ENCODE measurements at regions not wholly inside any gene's neighbourhood (a gene's known extent, or its start where the extent isn't known, plus 50 kb on each side); places are given as distances from the start of the nearest gene placed in this dataset.

DNA sequence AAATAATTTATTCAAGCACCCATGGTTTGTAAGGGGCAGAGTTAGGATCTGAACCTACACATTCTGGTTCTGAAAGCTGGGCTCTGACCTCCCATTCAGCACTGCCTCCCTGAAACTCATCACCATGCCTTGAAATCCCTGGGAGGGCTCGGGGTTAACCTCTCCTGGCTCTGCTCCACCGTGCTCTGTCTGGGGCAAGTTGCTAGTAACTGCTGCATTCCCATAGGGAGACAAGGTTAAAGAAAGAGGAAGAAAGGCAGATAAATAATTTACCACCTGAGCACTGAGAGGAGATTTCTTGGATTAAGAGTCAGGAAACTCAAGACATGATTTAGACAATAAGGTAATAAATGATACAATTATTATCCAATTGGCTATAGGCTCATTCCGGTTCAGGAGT is 199.3 kb downstream of the KIF18A start:
- intact Hi-C loops (cut with DNase I) = no loop called here

DNA sequence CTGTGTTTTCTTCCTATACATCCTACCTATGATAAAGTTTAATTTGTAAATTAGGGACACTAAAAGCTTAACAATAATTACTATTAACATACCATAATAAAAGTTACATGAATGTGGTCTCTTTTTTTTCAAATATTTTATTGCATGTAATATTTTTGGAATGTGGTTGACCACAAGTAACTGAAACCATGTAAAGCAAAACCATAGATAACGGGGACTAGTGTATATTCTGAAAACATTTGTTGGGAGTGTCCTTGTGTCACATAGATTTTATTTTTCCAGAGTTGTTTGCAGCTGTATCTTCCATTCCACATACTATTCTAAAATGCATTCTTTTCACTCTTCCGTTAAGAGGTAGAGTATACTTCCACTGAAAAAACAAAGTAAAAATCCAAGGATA is 200.4 kb downstream of the KIF18A start:
- intact Hi-C loops (cut with DNase I) = no loop called here
- no peak for DNase-seq

More for the DNA sequence above, 199.3 kb downstream of the KIF18A start:
- DNase-seq = no peak

DNA sequence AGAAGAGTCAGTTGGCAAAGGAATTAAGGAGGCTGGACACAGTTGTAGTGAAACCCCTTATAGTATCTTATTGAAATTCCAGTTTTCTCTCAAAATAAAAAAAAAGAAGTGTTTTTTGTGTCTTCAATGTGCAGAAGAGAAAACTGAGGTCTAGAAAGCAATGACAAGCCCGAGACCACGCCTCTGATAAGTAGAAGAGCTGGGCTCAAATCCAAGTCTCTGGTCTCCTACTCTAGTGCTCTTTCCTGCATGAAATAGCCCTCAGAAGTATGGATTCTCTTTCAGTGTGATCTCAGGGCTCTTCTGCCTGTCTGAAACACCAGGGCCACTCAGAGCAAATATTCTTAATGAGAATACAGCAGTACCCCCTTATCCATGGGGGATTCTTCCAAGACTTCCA is 200.9 kb downstream of the KIF18A start:
- intact Hi-C loops (cut with DNase I) = no loop called here
- no peak for DNase-seq

DNA sequence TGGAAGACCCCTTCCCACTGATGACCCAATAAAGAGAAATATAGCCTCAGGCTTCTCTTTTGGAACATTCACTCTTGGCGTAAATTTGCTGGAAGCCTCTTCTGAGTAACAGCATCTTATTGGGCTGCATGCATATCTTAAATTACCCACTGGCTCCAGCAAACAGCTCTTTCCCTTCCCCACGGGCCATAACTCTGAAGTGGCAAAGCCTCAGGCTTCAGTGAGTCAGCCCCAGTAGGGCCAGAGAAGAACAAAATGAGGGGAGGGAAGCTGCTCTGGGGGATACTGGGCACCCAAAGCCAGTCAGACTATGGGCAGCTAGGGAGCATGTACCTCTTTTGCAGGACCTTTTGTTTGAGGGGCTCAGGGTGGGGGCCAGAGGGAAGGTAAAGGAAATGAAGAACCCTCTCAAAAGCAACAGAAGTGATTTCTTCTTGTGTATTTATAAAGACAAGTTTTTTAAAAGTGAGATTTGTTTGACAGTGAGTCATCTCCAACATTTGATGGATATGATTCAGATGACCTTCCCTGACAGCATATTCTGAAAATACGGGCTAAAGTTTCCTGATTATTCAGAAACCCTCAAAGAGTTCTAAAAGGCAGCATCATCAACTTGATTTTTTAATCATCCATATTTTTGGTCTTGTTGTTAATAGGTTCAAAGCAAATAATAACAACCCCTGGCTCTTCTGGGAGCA is 203.4 kb downstream of the KIF18A start:
- intact Hi-C loops (cut with DNase I) = no loop called here
- DNase-seq = no peak

DNA sequence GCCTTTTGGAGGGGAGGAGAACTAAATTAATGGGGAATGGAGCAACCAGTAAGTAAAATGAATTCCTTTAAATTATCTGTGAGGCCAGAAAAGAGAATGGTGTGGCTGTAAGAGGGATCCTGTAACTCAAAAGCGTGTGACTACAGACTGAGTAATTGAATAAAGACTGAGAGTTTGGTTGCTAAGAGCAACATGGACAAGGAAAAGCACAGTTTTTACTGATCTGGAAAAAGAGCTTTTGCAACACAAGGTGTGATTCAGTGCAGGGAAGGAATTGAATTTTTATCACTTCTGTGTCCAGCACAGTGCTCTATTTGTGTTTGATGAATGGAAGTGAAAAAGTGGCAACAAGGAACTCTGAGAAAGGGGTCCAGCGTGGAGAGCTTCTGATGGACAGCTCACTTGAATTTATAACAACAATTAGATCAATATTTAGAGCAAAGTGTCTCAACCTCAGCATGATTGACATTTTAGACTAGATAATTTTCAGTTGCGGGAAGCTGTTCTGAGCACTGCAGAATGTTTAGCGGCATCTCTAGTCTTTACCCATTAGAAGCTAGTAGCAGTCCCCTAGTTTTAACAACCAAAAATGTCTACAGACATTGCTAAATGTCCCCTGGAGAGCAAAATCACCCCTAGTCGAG is 202.8 kb upstream of the BDNF start:
- intact Hi-C loops (cut with DNase I) = no loop called here

DNA sequence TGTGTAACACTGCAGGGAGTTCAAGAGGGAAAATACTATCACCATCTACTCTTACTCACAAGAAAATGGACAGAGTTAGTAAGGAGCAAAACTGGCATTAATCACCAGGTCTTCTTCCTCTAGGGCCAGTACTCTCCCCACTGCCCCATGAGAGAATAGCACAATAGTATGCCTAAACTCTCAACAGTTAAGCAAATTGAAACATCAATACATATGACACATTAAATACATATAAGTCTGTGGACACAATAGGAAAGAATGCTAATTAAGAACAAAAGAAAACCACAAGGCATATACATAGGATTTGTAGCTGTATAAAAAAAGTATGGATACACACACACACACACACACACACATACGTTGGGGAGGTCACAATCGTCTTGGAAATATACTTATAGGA is 197.9 kb upstream of the BDNF start:
- intact Hi-C loops (cut with DNase I) = no loop called here
- DNase-seq = no peak

More for the DNA sequence above, 202.8 kb upstream of the BDNF start:
- no peak for DNase-seq

DNA sequence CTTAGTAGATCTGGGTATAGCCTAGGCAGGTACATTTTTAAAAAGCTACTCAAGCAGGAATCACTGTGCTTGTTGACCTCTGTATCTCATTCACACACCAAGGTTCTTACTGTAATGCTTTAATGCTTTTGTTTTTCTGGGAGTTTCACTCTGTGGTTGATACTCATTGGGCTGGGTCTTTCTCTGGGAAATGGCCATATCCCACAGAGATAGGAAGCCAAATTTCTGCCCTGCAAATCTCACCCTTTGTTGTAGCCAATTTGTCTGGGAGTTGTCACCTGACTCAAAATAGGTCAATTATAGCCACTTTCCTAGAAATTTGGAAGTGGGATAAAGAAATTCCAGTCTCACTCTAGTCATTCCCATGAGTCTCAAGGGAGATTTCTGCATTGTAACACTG is 195.8 kb upstream of the BDNF start:
- no peak for DNase-seq
- intact Hi-C loops (cut with DNase I) = no loop called here

DNA sequence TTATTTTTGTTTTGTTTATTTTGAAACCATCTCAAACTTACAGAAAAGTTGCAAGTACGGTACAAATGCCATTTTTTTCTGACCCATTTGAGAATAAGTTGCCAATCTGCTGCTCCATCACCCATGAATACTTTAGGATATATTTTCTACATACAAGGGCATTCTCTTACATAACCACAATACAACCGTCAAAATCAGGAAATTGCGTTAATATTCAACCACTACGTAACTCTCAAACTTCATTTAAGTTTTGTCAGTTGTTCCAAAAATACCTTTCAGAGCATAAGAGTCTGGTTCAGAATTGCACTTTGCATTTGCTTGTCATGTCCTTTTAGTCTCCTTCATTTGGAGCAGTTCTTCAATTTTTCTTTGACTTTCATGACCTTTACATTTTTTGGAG is 194.3 kb upstream of the BDNF start:
- no peak for DNase-seq
- intact Hi-C loops (cut with DNase I) = no loop called here

DNA sequence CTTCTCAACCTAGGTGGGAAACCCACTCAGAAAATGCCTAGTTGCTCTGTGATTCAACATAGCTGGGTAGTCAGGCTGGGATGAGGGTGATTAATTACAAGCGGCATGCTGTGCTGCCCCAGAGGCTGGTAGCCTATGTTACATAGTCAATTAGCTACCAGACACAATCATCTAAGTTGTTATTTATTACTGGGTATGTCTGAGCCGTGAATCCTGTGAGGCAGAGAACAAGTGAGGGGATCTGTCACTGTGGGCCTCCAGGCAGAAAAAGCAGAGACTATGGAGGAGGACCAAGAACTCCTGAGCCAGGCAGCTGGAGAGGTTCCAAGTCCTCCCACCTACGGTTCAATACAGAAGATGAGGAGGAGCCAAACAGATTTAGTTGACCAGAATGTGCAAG is 186.6 kb upstream of the BDNF start:
- DNase-seq = no peak
- intact Hi-C loops (cut with DNase I) = no loop called here

DNA sequence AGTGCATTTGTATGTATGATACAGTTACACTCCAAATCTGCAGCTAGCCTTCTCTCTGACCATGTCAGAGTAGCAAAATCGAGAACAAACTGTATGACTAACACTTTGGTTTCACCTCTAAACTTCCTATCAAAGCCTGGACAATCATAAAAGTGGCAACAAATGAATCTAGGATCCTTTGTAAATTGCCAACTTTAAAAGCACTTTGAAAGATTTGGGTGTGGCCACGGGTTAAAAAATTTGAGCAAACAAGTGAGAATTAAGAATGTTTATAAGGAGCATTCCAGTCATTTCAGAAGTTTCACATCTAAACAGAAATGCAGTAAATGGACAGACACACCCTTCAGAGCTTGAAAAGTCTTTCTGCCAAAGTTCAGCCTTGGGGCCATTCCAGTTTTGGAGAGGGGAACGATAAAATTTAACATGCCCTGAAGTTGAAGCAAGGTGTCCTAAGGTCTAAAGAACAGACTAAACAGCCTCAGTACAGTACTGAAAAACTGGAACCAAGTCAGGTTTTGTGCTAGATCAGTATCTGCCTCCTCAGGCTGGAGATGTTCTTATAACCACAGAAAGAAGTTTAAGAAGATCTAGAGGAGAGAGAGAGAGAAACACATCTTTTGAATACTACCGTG is 181.9 kb upstream of the BDNF start:
- no peak for DNase-seq
- intact Hi-C loops (cut with DNase I) = no loop called here

DNA sequence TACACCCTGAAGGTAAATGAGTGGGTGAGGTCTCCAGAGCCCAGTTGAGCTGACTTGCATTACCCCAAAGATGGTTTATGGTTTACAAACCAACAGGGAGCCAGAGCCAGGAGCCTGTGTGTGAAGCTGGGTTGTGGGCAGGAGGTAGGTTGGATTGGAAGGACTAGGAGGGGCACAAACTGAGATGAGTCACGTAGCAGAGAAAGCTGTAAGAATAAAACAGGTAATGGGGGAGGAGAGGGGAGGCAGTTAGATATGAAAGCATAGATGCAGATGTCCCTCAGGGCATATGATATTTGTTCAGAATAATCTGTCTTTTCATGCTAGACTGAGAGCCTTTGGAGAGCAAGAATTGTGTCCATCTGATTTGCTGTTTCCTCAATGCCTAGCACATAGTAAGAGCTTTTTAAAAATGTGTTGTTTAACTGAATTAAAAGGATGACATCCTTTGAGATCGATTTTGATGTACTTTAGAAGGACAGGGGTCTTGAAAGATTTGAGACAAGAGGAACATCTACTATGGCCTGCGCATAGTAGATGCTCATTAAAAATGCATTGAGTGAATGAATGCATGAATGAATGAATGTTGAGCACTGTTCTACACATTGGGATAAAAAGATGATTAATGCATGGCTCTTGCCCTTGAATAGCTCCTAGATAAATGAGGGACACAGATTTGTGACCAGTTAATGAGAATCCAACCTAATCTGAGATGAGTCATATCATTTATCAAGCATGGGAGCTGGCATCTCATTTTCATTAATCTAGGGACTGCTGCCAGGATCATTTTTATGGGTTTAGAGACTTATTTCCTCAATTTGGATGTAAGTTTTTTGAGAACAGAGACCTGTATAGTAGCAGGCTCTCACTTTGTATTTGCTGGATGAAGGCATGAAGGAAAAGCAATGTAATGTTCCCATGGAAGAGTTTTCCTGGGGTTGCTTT is 175.8 kb upstream of the BDNF start:
- intact Hi-C loops (cut with DNase I) = no loop called here
- DNase-seq = peak in 1 of 42 donors; percentile 20

DNA sequence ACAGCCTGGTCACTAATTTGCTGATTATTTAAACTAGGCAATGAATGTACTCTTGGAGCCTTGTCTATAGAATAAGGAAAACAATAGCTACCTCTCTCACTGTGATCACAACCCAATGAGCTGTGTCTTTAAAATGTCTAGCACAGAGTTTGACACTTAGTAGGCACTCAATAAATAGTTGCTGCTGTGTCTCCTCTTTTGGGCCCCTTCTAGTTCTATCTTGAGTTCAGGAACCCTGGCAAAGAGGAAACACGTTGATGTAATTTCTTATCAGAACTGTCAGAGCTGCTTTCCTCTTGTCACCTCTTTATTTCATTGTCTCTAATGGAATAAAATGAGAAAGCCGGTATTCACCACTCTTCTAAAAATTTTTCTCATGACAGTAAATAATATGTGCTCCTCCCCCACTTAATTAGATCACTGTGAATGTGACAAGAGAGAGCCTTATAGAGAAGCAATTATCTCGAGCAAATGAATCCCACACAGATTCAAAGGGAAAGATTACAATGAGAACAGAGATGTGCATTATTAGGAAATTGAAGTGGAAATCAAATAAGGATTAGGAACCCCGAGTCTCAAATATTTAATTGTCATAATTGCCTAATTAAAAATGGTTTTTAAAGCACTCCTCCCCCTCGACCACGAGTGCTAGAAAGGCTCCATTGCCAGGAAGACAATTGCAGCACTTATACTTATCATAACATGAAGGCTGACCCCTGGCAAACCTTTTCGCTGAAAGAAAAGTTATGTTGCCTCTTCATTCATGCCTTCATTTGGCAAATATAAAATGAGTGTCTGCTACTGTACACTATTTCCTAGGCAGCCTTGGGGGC is 175.0 kb upstream of the BDNF start:
- intact Hi-C loops (cut with DNase I) = no loop called here
- no peak for DNase-seq

DNA sequence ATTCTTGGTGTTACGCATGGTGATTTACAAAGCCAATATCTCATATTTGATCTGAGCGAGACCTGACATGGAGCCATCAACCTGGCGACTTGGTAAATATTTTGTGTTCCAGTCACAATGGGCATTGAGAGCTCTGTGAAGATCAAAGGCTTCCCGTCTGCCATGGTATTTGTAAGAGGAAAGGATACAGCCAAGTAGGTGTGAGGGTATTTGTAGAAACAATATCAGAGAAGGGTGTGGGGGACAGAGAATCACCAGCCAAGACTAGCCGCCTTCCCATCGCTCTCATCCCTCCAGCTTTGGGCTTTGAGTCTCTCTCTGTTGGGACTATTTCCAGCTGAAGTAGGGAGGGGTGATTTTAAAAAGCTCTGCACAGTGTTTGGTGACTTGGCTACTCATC is 173.4 kb upstream of the BDNF start:
- DNase-seq = no peak
- intact Hi-C loops (cut with DNase I) = no loop called here

DNA sequence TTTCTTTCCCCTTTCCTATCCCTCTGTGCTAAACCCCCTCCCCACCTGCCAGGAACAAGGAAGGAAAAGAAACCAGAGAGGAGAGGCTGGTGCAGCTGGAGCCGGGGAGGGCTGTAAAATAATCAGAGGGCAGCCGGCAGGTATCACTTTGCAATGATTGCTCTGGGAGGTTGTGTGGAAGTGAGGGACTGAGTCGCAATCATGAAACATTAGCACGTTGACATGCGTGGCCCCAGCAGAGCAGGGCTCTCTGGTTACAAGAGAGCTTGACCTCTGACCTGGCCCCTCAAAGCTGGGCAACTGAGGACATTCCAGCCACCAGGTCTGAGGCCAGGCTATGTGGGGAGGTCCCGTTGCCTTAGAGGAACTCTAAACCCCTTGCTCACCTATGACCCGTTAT is 170.8 kb upstream of the BDNF start:
- DNase-seq = no peak

DNA sequence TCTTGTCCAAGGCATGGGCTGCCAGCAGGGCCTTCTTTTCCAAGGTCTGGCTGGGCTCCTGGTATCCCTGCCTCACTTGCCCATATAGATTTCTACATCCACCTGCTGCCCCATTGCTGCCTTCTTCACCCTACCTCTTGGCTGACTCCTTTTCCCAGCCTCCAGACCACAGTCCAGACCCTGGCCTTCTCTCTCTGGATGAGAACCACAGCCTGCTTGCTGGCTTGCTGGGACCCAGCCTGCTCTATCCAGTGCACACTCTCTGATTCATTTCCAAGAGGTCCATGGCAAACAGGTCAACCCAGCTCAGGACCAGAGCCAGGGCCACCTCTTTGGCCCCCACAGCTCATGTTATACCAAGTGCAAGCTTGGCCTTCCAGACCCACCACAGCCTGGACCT is 169.4 kb upstream of the BDNF start:
- intact Hi-C loops (cut with DNase I) = no loop called here

More for the DNA sequence above, 170.8 kb upstream of the BDNF start:
- intact Hi-C loops (cut with DNase I) = no loop called here

DNA sequence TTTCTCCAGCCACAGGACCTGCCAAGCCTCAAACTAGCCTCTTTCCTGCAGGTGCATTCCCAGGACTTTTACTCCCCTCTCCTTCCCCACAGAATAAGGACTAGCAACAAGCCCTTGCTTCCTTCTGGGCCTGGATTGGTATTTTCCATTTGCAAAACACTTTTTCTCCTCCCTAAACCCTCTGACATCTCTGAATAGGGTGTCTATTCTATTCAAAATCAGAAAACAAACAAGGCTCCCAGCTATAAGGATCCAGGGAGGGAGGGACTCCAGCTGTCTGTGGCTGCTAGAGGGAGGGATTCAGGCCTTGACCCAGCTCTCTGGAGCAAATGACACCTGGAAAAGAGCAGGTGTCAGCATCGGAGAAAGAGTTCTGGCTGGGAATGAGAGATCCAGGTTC is 168.5 kb upstream of the BDNF start:
- intact Hi-C loops (cut with DNase I) = no loop called here
- DNase-seq = no peak

More for the DNA sequence above, 169.4 kb upstream of the BDNF start:
- DNase-seq = no peak

DNA sequence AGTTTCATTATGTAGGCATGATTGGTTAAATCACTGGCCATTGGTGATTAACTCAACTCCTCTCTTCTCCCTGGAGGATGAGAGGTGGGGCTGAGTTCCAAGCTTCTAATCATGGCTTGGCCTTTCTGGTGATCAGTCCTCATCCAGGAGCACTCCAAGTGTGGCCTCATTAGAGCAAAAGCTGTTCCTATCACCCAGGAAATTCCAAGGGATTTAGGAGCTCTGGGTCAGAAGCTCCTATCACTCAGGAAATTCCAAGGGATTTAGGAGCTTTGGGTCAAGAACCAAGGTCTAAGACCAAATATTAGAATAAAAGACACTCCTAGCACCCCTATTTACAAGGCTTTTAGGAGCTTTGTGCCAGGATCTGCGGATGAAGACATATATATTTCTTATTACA is 168.0 kb upstream of the BDNF start:
- intact Hi-C loops (cut with DNase I) = no loop called here

DNA sequence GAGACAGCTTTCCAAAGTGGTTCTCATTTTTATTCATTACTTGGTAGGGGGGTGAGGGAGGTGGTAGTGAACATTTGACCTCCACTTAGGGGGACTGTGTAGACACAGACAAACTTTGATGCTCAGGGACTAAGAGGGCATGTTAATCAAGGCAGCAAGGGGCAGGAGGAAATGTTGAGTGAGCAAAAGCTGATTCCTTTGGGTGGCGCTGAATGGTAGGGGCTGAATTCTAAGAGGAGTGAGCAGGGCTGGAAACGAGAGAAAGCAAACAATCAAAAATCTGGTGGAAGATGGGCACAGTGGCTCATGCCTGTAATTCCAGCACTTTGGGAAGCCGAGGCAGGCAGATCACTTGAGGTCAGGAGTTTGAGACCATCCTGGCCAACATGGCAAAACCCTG is 164.8 kb upstream of the BDNF start:
- no peak for DNase-seq
- intact Hi-C loops (cut with DNase I) = no loop called here

More for the DNA sequence above, 168.0 kb upstream of the BDNF start:
- DNase-seq = no peak

DNA sequence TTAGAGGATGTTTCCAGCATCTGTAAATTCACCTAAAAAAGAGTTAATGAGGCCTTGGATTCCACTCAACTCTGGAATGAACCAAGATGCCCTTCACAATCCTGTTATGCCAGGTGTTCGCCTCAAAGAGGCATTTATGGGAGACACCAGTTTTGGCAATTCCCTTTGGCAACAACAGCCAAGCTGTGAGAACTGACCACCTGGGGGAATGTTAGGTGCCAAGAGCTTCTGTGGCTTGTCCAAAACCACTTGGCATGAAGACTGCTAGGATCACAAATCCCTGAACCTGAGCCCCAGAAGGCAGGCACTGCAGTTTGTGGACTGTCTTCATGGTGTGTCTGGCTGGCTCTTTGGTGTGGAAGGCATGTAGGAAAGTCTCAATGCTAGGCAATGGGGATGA is 164.4 kb upstream of the BDNF start:
- intact Hi-C loops (cut with DNase I) = no loop called here
- DNase-seq = no peak

Data from head of caudate nucleus (tissue), 42 donors.